ENCODE measurements at regions not wholly inside any gene's neighbourhood (a gene's known extent, or its start where the extent isn't known, plus 50 kb on each side); places are given as distances from the start of the nearest gene placed in this dataset.
A peak's percentile ranks its signal among the peaks of the same experiment; 100 is the strongest.

DNA sequence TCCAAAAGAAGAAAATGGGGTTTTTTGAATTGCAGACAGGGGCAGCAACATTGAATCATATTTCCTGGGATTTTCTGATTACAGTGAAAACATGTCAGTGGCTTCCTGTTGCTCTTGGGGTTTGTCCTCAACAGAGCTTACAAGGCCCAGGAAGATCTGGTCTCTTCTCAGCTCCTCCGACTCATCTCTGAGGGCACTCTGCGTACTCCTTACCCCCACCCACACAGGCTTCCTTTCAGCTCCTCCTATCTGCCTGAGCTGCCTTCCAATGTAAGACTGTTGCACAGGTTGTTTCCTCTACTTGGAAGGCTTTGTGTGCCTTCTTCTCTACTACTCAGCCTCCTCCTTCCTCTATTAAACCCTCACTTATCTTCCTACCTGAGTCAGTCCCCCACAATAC is 245.1 kb upstream of the MEF2C start:
- DNase-seq (ENCODE audit: low read depth): no peak

DNA sequence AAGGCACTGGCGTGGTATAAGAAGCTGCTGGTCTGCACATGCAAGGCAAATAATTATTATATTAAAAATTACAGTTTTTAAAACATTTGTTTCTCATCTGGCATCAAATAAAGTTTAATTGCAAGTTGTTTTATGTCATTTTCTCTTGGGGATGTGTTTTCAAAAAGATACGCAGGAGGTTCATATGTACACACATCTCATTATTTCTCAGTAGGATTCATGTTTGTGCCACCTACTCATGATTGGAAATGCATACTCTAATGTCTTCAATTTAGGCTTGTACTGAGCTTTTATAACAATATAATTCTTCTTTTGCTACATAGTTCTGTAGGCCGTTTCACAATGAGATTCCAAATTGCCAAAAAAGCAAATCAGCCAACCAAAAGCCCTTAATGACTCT is 244.2 kb upstream of the MEF2C start:
- DNase-seq (ENCODE audit: low read depth): no peak

DNA sequence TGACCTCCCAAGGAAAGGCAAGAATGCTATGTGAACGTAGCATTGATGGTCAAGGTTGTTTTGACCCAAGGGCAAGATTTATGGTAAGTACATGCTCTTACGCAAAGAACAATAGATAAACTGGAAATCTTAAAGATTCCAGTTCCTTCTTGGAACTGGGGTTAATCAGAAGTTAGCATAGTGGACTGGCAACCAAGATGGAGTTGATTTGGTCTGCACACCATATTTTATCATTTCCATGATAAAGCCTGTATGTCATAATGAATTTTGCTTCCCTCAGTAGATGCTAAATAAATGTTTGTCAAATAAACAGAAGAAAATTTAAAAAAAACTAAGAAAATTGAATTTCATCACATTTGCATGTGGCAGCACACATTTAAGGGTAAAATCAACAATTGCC is 242.4 kb upstream of the MEF2C start:
- DNase-seq (ENCODE audit: low read depth): no peak

DNA sequence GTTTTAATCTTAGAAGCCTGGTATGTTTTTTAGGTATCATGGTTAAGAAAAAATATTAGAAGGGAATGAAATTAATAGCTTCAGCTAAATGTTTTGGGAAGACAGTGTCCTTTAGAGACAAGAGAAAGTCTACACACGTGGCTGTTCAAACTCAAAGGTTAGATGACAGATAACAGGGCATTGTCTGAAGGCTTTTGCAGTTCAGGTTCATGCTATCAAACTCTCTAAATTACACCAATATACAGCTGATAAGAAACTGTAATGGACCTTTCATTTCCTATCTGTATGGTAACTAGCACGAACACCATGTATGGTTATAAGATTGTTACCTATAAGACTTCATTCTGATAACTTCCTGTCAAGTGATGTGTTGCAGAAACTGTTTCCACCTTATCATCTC is 240.6 kb upstream of the MEF2C start:
- no peak for DNase-seq (ENCODE audit: low read depth)

DNA sequence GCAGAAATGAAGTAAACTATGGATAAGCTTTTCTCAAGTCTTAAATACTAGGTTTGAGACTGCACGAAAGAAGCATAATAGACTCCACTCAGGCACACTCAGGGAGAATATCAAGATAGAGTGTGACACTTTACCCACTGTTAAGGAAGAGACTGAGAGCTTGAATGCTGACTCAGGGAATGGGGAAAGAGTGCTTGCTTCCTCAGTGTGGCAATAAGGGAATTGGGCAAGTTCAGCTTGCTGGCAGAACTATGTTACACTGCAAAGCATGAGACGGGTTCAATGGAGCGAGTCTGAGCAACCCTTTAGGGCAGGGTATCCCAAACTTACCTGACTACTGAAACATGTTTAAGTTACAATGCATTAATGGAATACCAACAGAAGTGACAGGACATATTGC is 237.7 kb upstream of the MEF2C start:
- DNase-seq (ENCODE audit: low read depth): no peak

DNA sequence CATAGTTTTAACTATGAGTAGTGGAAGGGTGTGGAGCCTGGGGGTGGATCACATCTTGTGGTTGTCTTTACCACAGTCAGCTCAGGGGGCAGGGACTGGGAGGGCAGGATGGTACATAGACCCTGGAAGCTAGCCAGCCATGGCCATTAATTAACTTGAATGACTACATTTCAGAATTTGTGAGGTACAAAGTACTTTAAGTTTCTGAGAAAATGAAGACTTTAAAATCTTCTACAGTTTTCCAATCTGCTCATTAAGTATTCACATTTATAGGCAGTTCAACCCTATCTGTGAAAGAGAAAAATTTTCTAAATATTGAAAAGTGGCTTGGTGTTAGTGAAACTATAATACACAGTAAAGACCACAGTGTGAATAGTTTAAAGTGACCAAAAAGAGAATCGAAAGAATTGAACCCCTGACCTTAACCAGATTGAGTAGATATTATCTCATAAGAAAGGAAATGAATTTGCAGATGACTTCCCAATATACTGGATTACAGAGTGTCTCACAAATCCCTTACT is 234.2 kb upstream of the MEF2C start:
- no peak for DNase-seq (ENCODE audit: low read depth)

DNA sequence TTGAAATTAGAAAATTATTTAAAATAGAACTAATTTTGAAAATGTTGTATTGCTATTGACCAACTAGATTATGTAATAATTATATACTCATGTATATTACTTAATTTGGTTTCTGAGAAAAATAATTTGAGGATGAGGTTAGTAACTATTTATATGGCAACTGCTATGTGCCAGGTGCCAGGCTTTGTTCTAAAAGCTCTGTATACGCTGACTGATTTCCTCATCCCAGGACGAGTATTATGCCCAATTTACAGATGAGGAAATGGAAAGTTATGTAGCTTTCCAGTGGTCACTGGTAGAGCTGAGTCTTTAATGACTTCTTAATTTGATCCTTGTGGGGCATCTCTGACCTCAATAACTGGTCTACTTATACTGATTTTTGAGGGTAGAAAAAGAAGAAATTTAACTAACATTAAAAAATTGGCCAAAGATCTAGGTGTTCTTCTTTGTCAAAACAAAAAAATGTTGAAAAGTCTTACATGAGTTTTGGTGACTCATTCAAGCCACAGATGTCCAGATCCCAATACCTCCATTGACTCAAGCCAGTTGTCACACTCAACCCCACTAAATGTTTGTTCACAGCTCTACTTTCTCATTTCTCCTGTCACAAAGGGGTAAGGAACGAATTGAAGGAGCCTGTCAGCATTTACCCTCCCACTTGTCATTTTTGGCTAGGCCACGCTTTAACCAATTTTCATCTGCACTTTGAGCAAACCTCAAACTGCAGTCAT is 228.1 kb upstream of the MEF2C start:
- DNase-seq (ENCODE audit: low read depth): no peak

DNA sequence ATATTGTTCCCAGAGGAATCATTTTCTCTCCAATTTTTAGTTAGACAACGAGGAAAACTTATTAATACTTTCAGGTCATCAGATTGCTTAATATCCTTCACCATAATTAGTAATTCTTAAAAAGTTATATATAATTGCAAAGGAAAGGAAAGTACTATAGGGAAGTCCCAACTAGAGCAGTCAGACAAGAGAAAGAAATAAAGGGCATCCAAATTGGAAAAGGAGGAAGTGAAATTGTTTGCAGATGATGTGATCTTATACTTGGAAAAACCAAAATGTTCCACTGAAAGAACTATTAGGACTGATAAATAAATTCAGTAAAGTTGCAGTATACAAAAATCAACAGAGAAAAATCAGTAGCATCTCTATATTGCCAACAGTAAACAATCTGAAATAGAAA is 223.5 kb upstream of the MEF2C start:
- DNase-seq (ENCODE audit: low read depth): no peak

DNA sequence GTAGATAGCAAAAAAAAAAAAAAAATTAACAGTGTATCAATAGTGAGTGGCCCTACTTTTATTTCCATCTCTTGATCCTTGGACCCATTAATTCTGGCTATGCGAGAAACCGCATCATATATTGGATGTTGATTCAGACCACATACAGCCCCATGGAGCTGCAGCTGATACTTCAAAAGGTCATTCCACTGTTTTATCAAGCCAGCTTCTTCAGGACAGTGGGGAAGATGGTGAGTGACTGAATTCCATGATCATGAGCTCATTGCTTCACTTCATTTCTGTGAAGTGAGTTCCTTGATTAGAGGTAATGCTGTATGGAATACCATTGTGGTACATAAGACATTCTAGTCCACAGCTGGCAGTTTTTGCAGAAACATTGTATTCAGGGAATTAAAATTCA is 222.9 kb upstream of the MEF2C start:
- no peak for DNase-seq (ENCODE audit: low read depth)

DNA sequence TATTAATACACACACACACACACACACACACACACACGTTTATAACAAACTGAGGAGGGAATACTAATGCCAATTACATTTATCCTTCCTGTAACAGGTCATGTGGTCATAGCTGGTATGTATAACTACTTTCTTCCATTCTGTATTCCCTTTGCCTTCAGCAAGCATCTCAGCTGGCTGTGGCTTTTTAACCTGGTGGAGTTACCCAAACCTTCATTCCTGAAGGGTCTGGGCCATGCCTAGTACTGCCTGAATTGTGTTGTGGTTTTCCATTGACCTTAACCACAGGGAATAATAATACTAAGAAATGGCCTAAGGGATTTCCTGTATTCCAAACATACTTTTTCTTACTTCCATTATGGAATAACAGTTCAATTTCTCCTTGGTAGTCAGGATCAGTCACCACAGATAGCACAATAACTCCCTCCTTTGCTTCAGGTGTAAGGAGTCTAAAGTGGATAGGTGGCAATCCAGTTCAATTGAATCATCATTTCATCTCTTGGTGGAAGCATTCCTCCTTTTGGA is 222.2 kb upstream of the MEF2C start:
- DNase-seq (ENCODE audit: low read depth): no peak

DNA sequence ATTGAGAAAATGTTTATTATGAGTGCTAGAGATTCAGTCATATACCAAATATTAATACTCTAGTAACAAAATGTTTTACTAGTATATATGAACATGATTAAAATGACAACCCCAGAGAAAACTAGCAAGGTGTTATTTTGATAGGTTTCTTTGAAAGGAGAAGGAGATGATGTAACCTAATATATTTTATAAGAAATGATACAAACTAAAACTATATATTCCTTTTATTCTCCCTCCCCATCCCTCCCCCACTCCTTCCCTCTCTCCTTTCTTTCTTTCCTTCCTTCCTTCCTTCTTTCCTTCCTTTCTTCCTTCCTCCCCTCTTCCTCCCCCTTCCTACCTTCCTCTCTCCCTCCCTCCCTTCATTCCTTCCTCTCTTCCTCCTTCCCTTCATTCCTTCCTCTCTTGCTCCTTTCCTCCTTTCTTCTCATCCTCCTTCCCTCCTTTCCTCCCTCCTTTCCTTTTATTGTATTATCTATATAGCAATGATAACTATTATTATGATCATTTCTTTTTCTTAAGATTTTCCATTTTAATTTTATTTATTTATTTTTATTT is 215.3 kb upstream of the MEF2C start:
- no peak for DNase-seq (ENCODE audit: low read depth)

DNA sequence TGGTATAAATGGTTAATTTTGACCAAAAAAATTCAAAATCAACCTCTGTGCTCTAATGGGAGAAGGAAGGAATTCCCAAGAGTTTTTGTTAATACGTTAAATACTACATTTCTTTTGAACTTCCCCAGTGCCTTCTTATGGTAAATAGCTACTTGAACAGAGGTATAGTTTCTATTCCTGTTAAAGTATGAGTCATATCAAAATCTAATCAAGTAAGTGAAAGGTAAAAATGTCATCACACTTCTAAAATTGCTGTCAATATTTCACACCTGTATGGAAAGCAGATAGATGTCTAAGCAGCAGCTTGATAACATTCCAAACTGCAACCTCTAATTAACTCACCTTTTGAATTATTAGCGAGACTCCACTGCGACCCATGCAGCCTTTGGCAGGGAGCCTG is 214.1 kb upstream of the MEF2C start:
- DNase-seq (ENCODE audit: low read depth): no peak

DNA sequence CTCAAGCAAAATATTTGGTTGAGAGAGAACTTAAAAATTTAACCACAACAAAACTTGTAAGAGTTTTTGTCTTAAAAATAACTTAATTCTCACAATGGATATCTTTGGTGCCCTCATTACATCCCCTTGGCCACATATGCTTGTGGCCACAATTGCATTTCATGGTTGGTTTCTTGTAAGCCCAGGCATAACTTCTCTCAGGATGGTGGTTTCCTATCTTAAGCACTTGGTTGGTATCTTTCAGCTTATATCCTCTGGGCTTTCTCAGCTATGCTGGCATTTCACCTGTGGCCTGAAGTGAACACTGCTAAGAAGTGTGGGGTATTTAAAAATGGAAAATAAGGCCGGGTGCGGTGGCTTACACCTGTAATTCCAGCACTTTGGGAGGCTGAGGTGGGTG is 212.4 kb upstream of the MEF2C start:
- DNase-seq (ENCODE audit: low read depth): no peak

DNA sequence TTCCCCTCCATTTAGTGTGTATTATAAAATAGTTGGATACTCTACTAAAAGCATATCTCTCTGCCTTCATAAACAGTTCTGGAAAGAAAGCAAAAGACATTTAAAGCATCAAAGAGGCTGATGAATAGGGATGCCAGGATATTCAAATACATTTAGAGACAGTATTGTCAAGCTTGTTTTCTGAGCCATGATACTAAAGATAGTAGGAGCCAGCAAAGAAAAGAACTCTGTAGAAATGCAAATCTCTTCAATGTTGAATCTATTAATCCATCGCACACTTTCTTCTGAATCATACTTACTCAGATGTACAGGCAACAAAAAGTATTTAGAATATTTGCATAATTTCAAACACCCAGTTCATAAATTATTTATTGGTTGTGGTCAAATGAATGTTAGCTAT is 207.1 kb upstream of the MEF2C start:
- no peak for DNase-seq (ENCODE audit: low read depth)

DNA sequence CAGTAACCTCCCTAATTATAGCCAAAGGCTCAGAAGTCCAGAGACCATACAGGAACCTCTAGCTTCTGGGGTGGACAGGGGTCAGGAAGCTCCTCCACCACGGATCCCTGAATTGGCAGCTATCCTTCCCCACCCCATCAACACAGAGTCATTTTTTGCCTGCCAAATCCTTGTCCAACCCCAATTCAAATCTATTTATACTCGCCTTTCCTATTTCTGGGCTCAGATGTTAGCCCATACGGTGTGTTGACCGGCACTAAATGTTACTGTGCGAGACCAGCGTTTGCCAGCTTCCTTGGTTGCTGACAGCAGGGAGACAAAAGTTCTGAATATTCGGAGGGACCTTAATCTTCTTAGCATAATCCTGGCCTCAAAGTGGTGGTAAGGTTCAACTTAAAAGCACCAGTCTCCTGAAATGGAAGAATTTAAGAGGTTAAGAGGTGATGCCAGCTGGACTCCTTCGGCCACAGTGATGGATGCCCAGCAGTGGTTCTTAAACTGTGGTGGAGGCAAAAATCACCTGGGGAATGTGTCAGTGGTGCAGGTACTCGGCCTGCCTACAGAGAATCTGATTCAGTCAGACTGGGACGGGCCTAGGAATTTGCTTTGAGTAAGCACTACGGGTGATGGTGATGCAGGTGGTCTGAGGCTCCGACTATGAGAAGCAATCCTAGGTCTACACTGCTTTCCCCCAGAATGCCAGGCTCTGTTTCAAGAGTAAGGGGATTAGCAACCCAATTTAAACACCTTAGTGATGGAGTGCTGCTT is 204.8 kb upstream of the MEF2C start:
- no peak for DNase-seq (ENCODE audit: low read depth)

DNA sequence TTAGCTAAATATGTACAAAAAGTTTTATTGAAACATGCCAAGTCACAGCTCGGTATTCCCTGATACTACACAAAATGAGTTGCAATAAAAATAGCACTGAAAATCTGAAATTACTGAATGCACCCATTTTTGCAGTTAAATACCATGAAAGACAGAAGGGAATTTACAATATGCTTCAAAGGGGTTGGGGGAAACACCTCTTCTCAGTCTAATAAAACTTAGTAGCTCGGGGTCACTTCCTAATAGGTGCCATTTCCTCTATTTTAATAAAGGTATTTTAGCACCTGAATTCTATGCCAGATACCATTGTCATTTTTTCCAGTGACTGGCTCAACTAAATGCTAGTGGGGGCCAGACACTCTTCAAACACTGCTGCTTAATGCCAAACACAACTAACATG is 204.1 kb upstream of the MEF2C start:
- DNase-seq (ENCODE audit: low read depth): no peak

DNA sequence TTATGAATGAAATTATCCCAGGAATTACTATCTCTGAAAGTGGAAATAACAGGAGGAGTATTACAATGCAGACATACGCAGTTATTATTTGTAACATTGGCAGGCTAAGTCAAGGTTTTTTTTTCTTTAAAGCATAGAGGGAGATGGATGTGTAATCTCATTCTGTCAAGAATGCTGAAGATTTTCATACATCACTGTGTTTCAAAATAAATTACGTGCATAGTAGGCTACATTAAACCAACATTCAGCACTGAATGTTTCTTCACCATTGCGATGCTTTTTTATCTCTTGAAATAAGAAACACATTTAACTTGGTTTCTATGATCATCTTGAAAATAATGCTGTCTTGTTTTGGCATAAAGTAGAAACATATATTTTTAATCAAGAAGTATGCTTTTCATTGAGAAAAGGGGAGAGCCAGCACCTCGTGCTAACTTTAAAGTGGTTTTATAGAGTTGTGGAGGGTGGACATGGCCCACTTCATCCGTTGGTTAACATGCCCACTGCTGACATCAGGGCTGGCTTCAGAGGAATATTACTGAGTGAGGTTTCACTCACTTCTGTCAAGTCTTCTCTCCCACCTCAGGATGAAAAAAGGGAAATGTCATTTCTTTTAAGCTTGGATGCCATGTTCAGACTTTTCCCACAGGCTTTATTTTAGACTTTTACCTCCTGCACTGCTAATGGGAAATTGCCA is 203.6 kb upstream of the MEF2C start:
- no peak for DNase-seq (ENCODE audit: low read depth)

DNA sequence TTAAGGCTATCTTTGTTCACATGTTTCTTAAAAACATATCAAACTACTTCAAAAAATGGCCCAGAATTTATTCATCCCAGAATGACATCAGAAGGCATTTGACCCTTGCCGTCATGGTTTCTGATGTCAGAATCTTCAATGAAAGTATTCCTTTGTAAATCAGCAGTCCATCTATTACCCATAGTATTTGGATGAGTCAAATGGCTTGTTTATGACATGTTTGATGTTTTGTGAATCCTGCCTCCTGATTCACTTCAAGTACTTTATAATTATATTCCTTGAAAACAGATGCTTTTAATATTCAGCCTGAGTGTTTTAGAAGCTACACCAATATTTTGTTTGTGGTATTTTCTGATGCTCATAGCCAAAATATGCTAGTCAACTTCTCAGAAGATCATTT is 200.8 kb upstream of the MEF2C start:
- DNase-seq (ENCODE audit: low read depth): peak; percentile 30

DNA sequence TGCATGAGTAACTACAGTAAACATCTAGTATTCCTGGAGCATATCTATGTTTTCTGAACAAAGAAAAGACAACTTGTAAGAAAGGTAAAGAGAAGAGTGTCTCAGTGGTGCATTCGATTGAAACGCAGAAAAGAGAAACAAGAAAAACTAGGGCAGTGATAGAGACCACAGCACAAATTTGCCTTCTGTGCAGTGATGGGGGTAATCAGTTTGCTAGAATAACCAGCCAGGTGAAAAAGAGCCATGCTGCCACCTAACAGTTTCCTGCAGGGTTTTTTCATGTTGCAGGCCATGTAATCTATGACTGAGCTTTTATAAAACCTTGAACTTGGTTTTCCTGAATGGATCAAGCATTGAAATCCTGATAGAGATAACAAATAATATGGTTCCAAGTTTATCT is 198.4 kb upstream of the MEF2C start:
- no peak for DNase-seq (ENCODE audit: low read depth)

DNA sequence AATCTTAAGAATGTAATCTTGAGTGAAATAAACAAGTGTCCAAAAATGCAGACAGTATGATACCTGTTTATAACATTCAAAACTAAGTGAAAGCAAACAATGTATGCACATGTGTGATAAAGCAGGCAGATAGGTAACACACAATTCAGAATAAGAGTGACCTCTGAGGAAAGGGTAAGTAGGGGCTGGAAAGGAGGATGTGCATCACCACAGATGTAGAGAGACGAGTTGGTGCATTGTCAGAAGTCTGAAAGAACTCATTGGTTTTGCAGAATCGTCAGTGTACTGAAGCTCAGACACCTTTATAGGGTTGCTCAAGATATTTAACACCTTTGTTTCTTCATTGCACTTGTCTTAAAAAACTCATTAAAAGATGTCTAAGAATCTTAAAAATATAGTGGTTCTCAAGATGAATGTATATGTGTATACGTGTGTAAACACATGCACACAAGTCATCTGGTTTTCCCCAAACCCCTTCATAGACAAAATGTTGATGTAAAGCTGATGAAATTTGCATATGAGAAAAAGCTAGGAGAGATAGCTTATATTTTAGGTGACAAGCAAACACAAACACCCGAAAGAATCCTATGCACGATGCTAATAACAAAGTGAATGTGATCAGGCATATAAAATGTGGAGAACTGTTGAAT is 197.6 kb upstream of the MEF2C start:
- DNase-seq (ENCODE audit: low read depth): no peak

DNA sequence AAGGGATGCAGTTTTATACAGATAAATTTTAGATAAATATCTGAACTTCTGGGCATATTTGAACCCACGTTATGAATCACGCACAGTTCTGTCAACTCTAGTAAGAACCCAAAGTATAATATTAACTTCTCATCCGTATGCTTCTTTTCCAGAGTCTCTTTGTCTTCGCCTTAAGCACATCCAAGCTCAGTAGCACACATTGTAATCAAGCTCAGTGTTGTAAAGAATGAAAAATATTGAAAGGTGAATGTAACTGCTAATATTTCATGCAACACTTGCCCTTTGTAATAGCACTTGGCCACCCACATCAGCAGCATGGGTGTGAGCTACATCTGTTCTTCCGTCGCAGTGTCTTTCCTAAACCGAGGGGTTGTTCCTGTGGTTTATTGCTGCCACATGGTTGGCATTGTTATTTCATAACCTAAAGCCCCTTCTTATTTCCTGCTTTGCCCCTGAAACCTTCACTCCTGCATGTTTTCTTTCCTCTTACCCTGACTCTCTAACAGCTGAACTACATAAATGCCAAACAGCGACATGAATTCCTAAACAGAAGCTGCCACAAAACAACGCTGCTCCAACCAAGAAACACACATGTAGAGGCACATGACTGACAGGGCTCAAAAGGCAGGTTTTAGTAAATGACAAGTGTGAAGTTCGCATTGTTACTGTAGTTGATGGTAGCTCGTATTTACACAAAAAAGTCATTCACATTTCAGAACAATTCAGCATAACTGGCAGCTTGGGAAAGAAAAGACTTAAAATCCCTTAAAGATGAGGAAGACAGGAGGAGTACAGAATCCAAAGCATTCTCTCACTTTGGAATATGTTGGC is 190.1 kb upstream of the MEF2C start:
- no peak for DNase-seq (ENCODE audit: low read depth)

All from fibroblast of the conjunctiva (primary cell).